MCF 10A (cell line): ENCODE measurements at regions not wholly inside any gene's neighbourhood (a gene's known extent, or its start where the extent isn't known, plus 50 kb on each side); places are given as distances from the start of the nearest gene placed in this dataset.
"Not testable (repeated sequence)": the region's sequence is repeated elsewhere in the genome, so short reads cannot be mapped to it uniquely, and the experiment has no call there.

ENCODE experiments used
- BruUV-seq: library from RNA; stranded (reverse); fragments of 400-500 nt; replicated peaks from 2 replicates; lab custom pipeline; 2021; lab: Mats Ljungman, UMichigan
- CTCF ChIA-PET: fragments of 300-600 bp; sonication (Branson Sonifier 250); formaldehyde crosslinking; extraction: SDS; loops from one replicate; lab custom pipeline; 2021; ENCODE audit warnings: antibody characterized with exemption, inconsistent platforms; lab: Yijun Ruan, JAX
- POLR2A ChIA-PET: fragments of 300-600, 350-650 bp; sonication (Branson Sonifier 250); formaldehyde crosslinking; extraction: SDS; loops from one replicate; lab custom pipeline; 2020; ENCODE audit warnings: antibody characterized with exemption, inconsistent platforms; lab: Yijun Ruan, JAX
- DNase-seq: peaks from one replicate; pipeline ENCODE4 v3.0.0-alpha.2; 2018; ENCODE audit not compliant: unreplicated experiment
- H3K27ac Mint-ChIP-seq: one replicate; pipeline ENCODE4 v1.8.0; 2022; ENCODE audit warnings: mild to moderate bottlenecking, low read depth, mixed read lengths; ENCODE audit not compliant: unreplicated experiment
- H3K27me3 Mint-ChIP-seq: one replicate; pipeline ENCODE4 v1.8.0; 2022; ENCODE audit warnings: mixed read lengths; ENCODE audit not compliant: insufficient read depth, unreplicated experiment
- H3K36me3 Mint-ChIP-seq: one replicate; pipeline ENCODE4 v1.8.0; 2022; ENCODE audit warnings: mild to moderate bottlenecking, moderate library complexity, mixed read lengths; ENCODE audit not compliant: insufficient read depth, unreplicated experiment
- H3K4me1 Mint-ChIP-seq: one replicate; pipeline ENCODE4 v1.8.0; 2022; ENCODE audit warnings: mixed read lengths; ENCODE audit not compliant: insufficient read depth, unreplicated experiment
- H3K4me3 Mint-ChIP-seq: one replicate; pipeline ENCODE4 v1.8.0; 2022; ENCODE audit warnings: mild to moderate bottlenecking, moderate library complexity, mixed read lengths; ENCODE audit not compliant: unreplicated experiment
- H3K9me3 Mint-ChIP-seq: one replicate; pipeline ENCODE4 v1.8.0; 2022; ENCODE audit warnings: mixed read lengths; ENCODE audit not compliant: unreplicated experiment
- intact Hi-C: fragments of 100-400 bp; cut with micrococcal nuclease; formaldehyde crosslinking; loops from 2 replicates; pipeline ENCODE4 v1.14.1; 2022
- TF ChIP-seq, protein P1 (sequence below): fragments of 200-600 bp; IDR thresholded peaks from one replicate; pipeline ENCODE4 v1.8.0; 2022; ENCODE audit warnings: antibody characterized with exemption, mild to moderate bottlenecking; ENCODE audit not compliant: unreplicated experiment

DNA sequence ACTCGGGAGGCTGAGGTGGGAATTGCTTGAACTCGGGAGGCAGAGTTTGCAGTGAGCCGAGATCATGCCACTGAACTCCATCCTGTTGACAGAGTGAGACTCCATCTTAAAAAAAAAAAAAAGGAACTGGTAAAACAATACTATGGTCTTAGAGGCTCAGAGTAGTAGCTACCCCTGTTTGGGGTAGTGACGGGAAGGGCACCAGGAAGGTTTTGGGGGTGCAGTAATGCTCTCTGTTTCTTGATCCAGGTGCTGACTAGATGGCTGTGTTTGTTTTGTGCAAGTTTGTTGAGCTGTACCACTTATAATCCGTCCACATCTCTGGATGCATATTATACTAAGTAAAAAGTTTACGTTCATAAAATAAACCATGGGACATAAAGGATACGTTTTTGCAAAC, 765.8 kb upstream of the TPTE start:
- H3K27ac Mint-ChIP-seq: no peak overlapping the region
- H3K36me3 Mint-ChIP-seq: no peaks in the 10 kb centered on the region
- H3K9me3 Mint-ChIP-seq: no peaks in the 10 kb centered on the region
- ChIA-PET POLR2A (no interaction called here), CTCF (no interaction called here)
- BruUV-seq: no TSS peak
- no peak overlapping the region for H3K4me3 Mint-ChIP-seq
- no peaks in the 10 kb centered on the region for H3K4me1 Mint-ChIP-seq
- intact Hi-C loops: no loop called here
- no peaks in the 10 kb centered on the region for H3K27me3 Mint-ChIP-seq
- DNase-seq: no peak
- TF ChIP-seq, protein P1, sequence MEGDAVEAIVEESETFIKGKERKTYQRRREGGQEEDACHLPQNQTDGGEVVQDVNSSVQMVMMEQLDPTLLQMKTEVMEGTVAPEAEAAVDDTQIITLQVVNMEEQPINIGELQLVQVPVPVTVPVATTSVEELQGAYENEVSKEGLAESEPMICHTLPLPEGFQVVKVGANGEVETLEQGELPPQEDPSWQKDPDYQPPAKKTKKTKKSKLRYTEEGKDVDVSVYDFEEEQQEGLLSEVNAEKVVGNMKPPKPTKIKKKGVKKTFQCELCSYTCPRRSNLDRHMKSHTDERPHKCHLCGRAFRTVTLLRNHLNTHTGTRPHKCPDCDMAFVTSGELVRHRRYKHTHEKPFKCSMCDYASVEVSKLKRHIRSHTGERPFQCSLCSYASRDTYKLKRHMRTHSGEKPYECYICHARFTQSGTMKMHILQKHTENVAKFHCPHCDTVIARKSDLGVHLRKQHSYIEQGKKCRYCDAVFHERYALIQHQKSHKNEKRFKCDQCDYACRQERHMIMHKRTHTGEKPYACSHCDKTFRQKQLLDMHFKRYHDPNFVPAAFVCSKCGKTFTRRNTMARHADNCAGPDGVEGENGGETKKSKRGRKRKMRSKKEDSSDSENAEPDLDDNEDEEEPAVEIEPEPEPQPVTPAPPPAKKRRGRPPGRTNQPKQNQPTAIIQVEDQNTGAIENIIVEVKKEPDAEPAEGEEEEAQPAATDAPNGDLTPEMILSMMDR: no peak

DNA sequence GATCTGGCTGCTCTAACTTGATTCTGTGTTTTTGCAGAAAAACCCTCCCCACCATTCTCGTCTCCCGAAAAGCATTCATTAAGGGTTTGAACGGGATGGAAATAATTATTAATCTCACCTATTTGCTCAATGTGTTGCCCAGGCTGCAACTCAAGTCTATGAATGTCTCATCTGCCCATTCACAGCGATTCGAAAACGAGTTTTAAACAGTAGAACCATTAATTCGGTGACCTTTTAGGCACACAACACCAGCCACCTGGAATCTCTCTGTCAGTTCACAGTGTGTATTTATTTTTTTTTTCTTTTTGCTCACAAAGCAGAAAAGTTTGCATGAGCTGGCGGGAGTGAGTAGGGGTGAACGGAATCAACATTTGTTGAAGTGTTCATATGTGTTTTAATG, 764.7 kb upstream of the TPTE start:
- BruUV-seq: no TSS peak
- Mint-ChIP-seq H3K9me3 (no peaks in the 10 kb centered on the region), H3K36me3 (no peaks in the 10 kb centered on the region), H3K27ac (no peak overlapping the region), H3K4me3 (no peak overlapping the region), H3K4me1 (no peaks in the 10 kb centered on the region), H3K27me3 (no peaks in the 10 kb centered on the region)
- no peak for DNase-seq
- CTCF ChIA-PET: no interaction called here
- POLR2A ChIA-PET: no interaction called here
- TF ChIP-seq, protein P1: no peak
- intact Hi-C loops: no loop called here

DNA sequence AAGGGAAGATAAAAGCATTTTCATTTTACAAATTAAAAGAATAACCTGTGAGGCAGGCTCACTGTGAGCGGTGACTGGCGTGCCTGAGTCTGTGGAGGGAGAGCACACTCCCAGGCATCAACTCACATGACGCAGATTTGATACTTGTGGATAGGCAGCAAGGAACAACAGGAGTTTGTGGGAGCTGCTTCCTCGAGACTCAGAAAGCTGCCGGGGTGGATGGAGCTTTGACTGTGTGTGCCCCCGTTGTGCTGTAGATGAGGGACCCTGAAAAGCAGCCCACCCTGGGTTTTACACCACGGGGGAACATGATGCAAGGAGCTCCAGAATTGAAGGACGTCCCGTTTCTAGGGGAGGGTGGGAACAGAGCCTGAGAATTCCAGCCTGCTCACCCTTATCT, 764.3 kb upstream of the TPTE start:
- BruUV-seq, CTCF ChIA-PET, H3K36me3 Mint-ChIP-seq, H3K4me3 Mint-ChIP-seq, POLR2A ChIA-PET, DNase-seq, H3K27me3 Mint-ChIP-seq, H3K9me3 Mint-ChIP-seq, intact Hi-C loops, H3K4me1 Mint-ChIP-seq, H3K27ac Mint-ChIP-seq: not testable (repeated sequence)

DNA sequence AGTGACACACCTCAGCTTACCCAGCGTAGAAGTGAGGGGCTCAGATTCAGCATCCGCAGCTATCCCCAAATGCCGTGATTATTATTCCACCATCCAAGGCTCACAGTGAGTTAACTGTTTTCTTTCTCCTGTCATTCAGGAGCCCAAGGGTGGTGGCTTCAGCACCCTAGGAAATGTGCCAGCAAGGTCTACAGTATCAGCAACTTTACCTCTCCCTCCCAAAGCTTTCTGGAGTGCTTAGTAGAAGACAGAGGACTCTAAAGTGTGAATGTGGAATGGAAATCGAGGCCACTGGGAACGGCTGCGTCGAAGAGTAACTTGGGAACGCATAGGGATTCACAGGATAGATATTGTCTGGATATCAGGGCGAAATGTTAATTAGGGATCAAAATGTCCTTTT, 763.8 kb upstream of the TPTE start:
- H3K4me1 Mint-ChIP-seq, H3K9me3 Mint-ChIP-seq, CTCF ChIA-PET, DNase-seq, intact Hi-C loops, H3K4me3 Mint-ChIP-seq, H3K27me3 Mint-ChIP-seq, H3K27ac Mint-ChIP-seq, H3K36me3 Mint-ChIP-seq, POLR2A ChIA-PET, BruUV-seq: not testable (repeated sequence)

DNA sequence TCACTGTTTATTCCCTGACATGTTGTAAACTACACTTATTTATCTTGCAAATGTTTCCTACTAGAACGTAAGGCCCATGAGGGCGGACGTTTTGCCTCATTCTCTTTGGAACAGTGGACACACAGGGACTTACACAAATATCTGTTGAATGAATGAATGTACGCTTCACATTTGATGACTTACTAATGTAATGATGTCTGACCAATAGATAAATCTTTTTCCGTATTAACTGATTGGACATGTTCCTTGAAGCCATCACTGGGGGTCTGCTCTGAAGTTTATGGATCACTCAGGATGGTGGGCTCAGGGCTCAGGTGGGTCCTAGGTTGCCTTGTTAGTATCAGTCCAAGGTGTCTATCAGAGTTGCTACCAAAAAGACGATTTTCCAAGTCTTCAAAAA, 763.2 kb upstream of the TPTE start:
- Mint-ChIP-seq H3K4me3 (no peak overlapping the region), H3K27me3 (no peaks in the 10 kb centered on the region), H3K27ac (no peak overlapping the region), H3K4me1 (no peaks in the 10 kb centered on the region), H3K36me3 (no peaks in the 10 kb centered on the region), H3K9me3 (no peaks in the 10 kb centered on the region)
- TF ChIP-seq, protein P1: no peak
- no peak for DNase-seq
- CTCF ChIA-PET: no interaction called here
- intact Hi-C loops: no loop called here
- POLR2A ChIA-PET: no interaction called here
- BruUV-seq: no TSS peak
